K562 (cell line): ENCODE measurements at regions not wholly inside any gene's neighbourhood (a gene's known extent, or its start where the extent isn't known, plus 50 kb on each side); places are given as distances from the start of the nearest gene placed in this dataset.

ENCODE experiments used
- ATAC-seq: fragments of 200-7000 bp; cut with Tn5 transposase; 3 replicates; pipeline ENCODE4 v1.9.1; 2020; ENCODE audit warnings: moderate library complexity
- BruUV-seq: library from RNA; stranded (reverse); fragments of 400-500 nt; replicated peaks from 2 replicates; lab custom pipeline; 2021; lab: Mats Ljungman, UMichigan
- CTCF ChIA-PET: fragments of 300-600 bp; formaldehyde crosslinking; extraction: SDS; loops from one replicate; lab custom pipeline; 2021; ENCODE audit warnings: low intra/inter-chr PET ratio; lab: Yijun Ruan, JAX
- POLR2A ChIA-PET: fragments of 300-600, 350-650 bp; sonication (Branson Sonifier 250); formaldehyde crosslinking; extraction: SDS; loops from one replicate; lab custom pipeline; 2021; ENCODE audit warnings: antibody characterized with exemption, inconsistent platforms; lab: Yijun Ruan, JAX
- DNase-seq, 4 experiments: peaks; one replicate each; pipeline versions ENCODE4 v3.0.0 to v3.0.0-alpha.2; 2011 to 2018; ENCODE audit warnings: low spot score in 3 of 4, mixed read lengths in 3 of 4; ENCODE audit errors: extremely low read depth in 1 of 4
- FAIRE-seq: peaks from 2 replicates; lab custom pipeline; 2011; peaks lifted over from hg19 to GRCh38; lab: Jason Lieb, UNC
- H2AFZ ChIP-seq: 2 replicates; pipeline ENCODE4 v1.6.0; 2011; ENCODE audit warnings: low read depth, low read length, control low read depth, inconsistent platforms
- H3K27ac ChIP-seq: fragments of 200-600 bp; 3 replicates; pipeline ENCODE4 v1.8.0; 2011; ENCODE audit warnings: low read depth, mild to moderate bottlenecking, control low read depth, inconsistent platforms, low read length, moderate library complexity, mixed read lengths; ENCODE audit errors: extremely low read depth
- H3K27me3 ChIP-seq, 2 experiments: fragments of 300-600 bp in 1 of 2; 2 replicates in 1 of 2; 3 replicates in 1 of 2; pipeline versions ENCODE4 v1.6.0 to v1.8.0; 2011; ENCODE audit warnings: inconsistent platforms in 2 of 2, low read length in 2 of 2, mild to moderate bottlenecking in 1 of 2, mixed read lengths in 1 of 2, moderate library complexity in 1 of 2; ENCODE audit not compliant: control insufficient read depth in 2 of 2, insufficient read depth in 2 of 2
- H3K36me3 ChIP-seq: fragments of 300-600 bp; 3 replicates; pipeline ENCODE4 v1.8.0; 2011; ENCODE audit warnings: mild to moderate bottlenecking, low read length, inconsistent platforms; ENCODE audit not compliant: control insufficient read depth, insufficient read depth
- H3K4me1 ChIP-seq, 2 experiments: fragments of 200-600 bp in 1 of 2; replicated peaks in 1 of 2; 2 replicates in 1 of 2; 3 replicates in 1 of 2; pipeline versions ENCODE4 v1.5.1 to v1.8.0; 2011; ENCODE audit warnings: inconsistent platforms in 2 of 2, low read length in 2 of 2, mild to moderate bottlenecking in 1 of 2, mixed read lengths in 1 of 2, moderate library complexity in 1 of 2; ENCODE audit not compliant: control insufficient read depth in 2 of 2, insufficient read depth in 2 of 2
- H3K4me2 ChIP-seq: 2 replicates; pipeline ENCODE4 v1.6.1; 2011; ENCODE audit warnings: low read length, control low read depth, inconsistent platforms, mixed read lengths; ENCODE audit not compliant: insufficient read depth
- H3K4me3 ChIP-seq: fragments of 200-600 bp; sonication (generic), shearing (Covaris generic); 2 replicates; pipeline ENCODE4 v1.5.1; 2016; ENCODE audit warnings: control low read depth, inconsistent platforms
- H3K79me2 ChIP-seq: fragments of 200-600 bp; 3 replicates; pipeline ENCODE4 v1.8.0; 2011; ENCODE audit warnings: low read length, inconsistent platforms; ENCODE audit not compliant: control insufficient read depth, insufficient read depth
- H3K9ac ChIP-seq, 2 experiments: 2 replicates each; pipeline versions ENCODE4 v1.6.0 to v1.6.1; 2011; ENCODE audit warnings: low read depth in 2 of 2, low read length in 2 of 2, control low read depth in 1 of 2, inconsistent platforms in 1 of 2, mild to moderate bottlenecking in 1 of 2, mixed read lengths in 1 of 2; ENCODE audit not compliant: insufficient read depth in 1 of 2
- H3K9me1 ChIP-seq: one replicate; pipeline ENCODE4 v1.6.0; 2011; ENCODE audit warnings: inconsistent platforms, mild to moderate bottlenecking, low read length, moderate library complexity; ENCODE audit not compliant: control insufficient read depth, insufficient read depth
- H3K9me3 ChIP-seq: replicated peaks from 2 replicates; pipeline ENCODE4 v1.5.1; 2011; ENCODE audit warnings: low read depth, low read length, inconsistent platforms; ENCODE audit not compliant: control insufficient read depth, insufficient read depth
- H4K20me1 ChIP-seq: replicated peaks from 2 replicates; pipeline ENCODE4 v1.6.1; 2011; ENCODE audit warnings: low read length, inconsistent platforms, mixed read lengths; ENCODE audit not compliant: control insufficient read depth, insufficient read depth
- DLX4 ChIP-seq: fragments of 250-450 bp; sonication (Bioruptor Pico); IDR thresholded peaks from 2 replicates; pipeline ENCODE4 v1.6.1; 2021; ENCODE audit warnings: mild to moderate bottlenecking
- HLTF ChIP-seq: fragments of 450-650 bp; IDR thresholded peaks from 2 replicates; pipeline ENCODE4 v1.6.1; 2016
- HMGXB4 ChIP-seq: sonication (generic); formaldehyde crosslinking; IDR thresholded peaks from 2 replicates; pipeline ENCODE4 v1.8.1; 2023; ENCODE audit warnings: mild to moderate bottlenecking, missing genetic modification reagents
- RREB1 ChIP-seq: fragments of 250-450 bp; sonication (Bioruptor Pico); IDR thresholded peaks from 2 replicates; pipeline ENCODE4 v1.4.0; 2020
- YY1 ChIP-seq, 3 experiments: IDR thresholded peaks; 2 replicates each; pipeline ENCODE4 v1.6.1; 2011; ENCODE audit warnings: low read length in 2 of 3, mild to moderate bottlenecking in 2 of 3, moderate library complexity in 2 of 3, borderline replicate concordance in 1 of 3, control low read depth in 1 of 3, low read depth in 1 of 3; ENCODE audit not compliant: insufficient read depth in 3 of 3, insufficient replicate concordance in 2 of 3, control insufficient read depth in 1 of 3, insufficient read length in 1 of 3; ENCODE audit errors: extremely low read depth in 1 of 3
- ZNF263 ChIP-seq: sonication (generic); formaldehyde crosslinking; IDR thresholded peaks from 2 replicates; pipeline ENCODE4 v1.8.0; 2022; ENCODE audit warnings: mild to moderate bottlenecking, missing genetic modification reagents, borderline replicate concordance
- WGBS: fragments of 100-300 bp; shearing (Covaris generic); methylation state at CpG from one replicate; pipeline ENCODE4 v1.1.6; 2016; ENCODE audit warnings: low coverage, mixed read lengths; ENCODE audit not compliant: insufficient coverage; ENCODE audit errors: missing lambda C conversion rate; 5-methylcytosine and 5-hydroxymethylcytosine counted together
- in situ Hi-C: fragments of 300-500 bp; cut with MboI; formaldehyde crosslinking; loops from 4 replicates; pipeline ENCODE4 v1.15.0; 2018; ENCODE audit warnings: inconsistent platforms, mixed read lengths
- intact Hi-C: fragments of 100-400 bp; cut with micrococcal nuclease; formaldehyde crosslinking; loops from 2 replicates; pipeline ENCODE4 v1.14.2; 2022
- TF ChIP-seq, protein P1 (sequence below): fragments of 450-650 bp; formaldehyde crosslinking; IDR thresholded peaks from 2 replicates; pipeline ENCODE4 v1.4.0; 2020; ENCODE audit warnings: mild to moderate bottlenecking, moderate library complexity
- TF ChIP-seq, protein P2 (sequence below): IDR thresholded peaks from 2 replicates; pipeline ENCODE4 v1.6.1; 2012; ENCODE audit warnings: low read depth, low read length, improper control_type of control experiment, borderline replicate concordance

DNA sequence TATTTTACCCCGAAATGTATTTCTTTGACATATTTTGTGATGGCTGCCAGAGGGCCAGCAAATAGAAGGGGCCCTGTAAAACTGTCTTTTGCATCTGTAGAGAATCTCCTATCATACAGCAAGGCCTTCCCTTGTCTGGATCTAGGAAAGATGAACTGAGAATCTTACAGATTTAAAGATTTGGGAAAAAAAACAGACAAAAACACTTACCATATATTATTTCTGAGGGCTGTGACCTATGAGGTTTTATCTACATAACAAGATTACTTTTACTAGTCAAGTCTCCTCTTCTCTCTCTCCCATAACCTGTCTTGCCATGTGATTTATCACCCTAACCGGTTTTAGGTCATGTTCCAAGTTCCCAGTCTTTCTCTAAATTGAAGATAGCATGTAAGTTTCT is 599.2 kb upstream of the CDH6 start:
- WGBS, result 0% methylated on average over 2 of the region's 2 CpGs
- intact Hi-C loops, result no loop called here
- no peak for TF ChIP-seq ZNF263 (CRISPR knock-in tag)
- TF ChIP-seq, protein P1, sequence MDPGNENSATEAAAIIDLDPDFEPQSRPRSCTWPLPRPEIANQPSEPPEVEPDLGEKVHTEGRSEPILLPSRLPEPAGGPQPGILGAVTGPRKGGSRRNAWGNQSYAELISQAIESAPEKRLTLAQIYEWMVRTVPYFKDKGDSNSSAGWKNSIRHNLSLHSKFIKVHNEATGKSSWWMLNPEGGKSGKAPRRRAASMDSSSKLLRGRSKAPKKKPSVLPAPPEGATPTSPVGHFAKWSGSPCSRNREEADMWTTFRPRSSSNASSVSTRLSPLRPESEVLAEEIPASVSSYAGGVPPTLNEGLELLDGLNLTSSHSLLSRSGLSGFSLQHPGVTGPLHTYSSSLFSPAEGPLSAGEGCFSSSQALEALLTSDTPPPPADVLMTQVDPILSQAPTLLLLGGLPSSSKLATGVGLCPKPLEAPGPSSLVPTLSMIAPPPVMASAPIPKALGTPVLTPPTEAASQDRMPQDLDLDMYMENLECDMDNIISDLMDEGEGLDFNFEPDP (CRISPR knock-in tag), result no peak
- TF ChIP-seq YY1 (IDR thresholded peaks at IDR 0.05; ENCODE audit: borderline replicate concordance in 1 of 3, control insufficient read depth in 1 of 3, extremely low read depth in 1 of 3, insufficient read depth in 3 of 3, insufficient read length in 1 of 3, insufficient replicate concordance in 2 of 3, low read depth in 1 of 3, low read length in 2 of 3), result no peak
- no peak for TF ChIP-seq DLX4 (CRISPR knock-in tag)
- TF ChIP-seq, protein P2, sequence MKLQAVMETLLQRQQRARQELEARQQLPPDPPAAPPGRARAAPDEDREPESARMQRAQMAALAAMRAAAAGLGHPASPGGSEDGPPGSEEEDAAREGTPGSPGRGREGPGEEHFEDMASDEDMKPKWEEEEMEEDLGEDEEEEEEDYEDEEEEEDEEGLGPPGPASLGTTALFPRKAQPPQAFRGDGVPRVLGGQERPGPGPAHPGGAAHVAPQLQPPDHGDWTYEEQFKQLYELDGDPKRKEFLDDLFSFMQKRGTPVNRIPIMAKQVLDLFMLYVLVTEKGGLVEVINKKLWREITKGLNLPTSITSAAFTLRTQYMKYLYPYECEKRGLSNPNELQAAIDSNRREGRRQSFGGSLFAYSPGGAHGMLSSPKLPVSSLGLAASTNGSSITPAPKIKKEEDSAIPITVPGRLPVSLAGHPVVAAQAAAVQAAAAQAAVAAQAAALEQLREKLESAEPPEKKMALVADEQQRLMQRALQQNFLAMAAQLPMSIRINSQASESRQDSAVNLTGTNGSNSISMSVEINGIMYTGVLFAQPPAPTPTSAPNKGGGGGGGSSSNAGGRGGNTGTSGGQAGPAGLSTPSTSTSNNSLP, result no peak
- no peak for TF ChIP-seq HLTF
- no peak for TF ChIP-seq HMGXB4
- no peak for TF ChIP-seq RREB1 (CRISPR knock-in tag)

More for the DNA sequence above, 599.2 kb upstream of the CDH6 start:
- no peak for ATAC-seq
- in situ Hi-C loops, result no loop called here
- Histone ChIP-seq H3K4me3 (no peak overlapping the region), H4K20me1 (no peaks in the 10 kb centered on the region), H3K9me1 (no peaks in the 10 kb centered on the region), H3K4me2 (no peak overlapping the region), H3K4me1 (no peaks in the 10 kb centered on the region), H2AFZ (no peak overlapping the region), H3K27me3 (no peaks in the 10 kb centered on the region), H3K79me2 (no peaks in the 10 kb centered on the region), H3K9me3 (no peaks in the 10 kb centered on the region), H3K27ac (no peak overlapping the region), H3K36me3 (no peaks in the 10 kb centered on the region), H3K9ac (no peak overlapping the region)
- no TSS peak for BruUV-seq
- CTCF ChIA-PET, result no interaction called here
- POLR2A ChIA-PET, result no interaction called here
- DNase-seq, result no peak
- no peak for FAIRE-seq
